SK-N-MC (cell line): ENCODE measurements at regions not wholly inside any gene's neighbourhood (a gene's known extent, or its start where the extent isn't known, plus 50 kb on each side); places are given as distances from the start of the nearest gene placed in this dataset.

Experiments used
- EZH2 ChIP-seq: fragments of 200-600 bp; sonication (generic); IDR thresholded peaks from one replicate; pipeline ENCODE4 v1.6.1; 2017; ENCODE audit warnings: antibody characterized with exemption
- FOXP2 ChIP-seq: optimal IDR thresholded peaks from 2 replicates; pipeline ENCODE3; 2011; ENCODE audit warnings: mild to moderate bottlenecking, moderate library complexity; ENCODE audit not compliant: insufficient read depth; ENCODE audit errors: extremely low read length, control extremely low read depth
- POLR2AphosphoS5 ChIP-seq: IDR thresholded peaks from 2 replicates; pipeline ENCODE4 v1.6.1; 2012; ENCODE audit warnings: mild to moderate bottlenecking, low read depth, low read length, borderline replicate concordance

DNA sequence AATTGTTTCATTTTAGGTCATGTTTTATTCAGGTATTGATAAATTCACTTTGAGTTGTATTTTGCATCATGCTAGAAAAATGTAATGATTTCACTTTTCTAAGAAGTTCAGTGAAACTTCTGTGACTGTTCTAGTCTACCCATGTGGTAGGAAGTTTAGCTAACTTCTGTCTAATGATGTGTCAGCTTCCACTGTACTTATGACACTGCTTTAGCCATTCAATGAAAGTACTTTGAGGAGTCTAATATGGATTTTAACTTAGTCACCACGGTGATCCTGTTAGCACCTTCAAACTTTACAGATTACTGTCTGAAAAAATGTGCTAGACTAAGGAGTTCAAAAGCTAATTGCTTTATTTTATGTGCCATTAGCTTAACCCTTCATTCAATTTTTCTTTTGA is 1510.5 kb upstream of the CDH9 start:
- TF ChIP-seq EZH2 (no peak), POLR2AphosphoS5 (no peak), FOXP2 (no peak)
